PC-3 (cell line): ENCODE measurements at regions not wholly inside any gene's neighbourhood (a gene's known extent, or its start where the extent isn't known, plus 50 kb on each side); places are given as distances from the start of the nearest gene placed in this dataset.
A peak's percentile ranks its signal among the peaks of the same experiment; 100 is the strongest.

ENCODE experiments used
- ATAC-seq: fragments of 200-7000 bp; cut with Tn5 transposase; 2 replicates; pipeline ENCODE4 v1.9.1; 2020; ENCODE audit warnings: mild to moderate bottlenecking, moderate library complexity
- BruUV-seq: library from RNA; stranded (reverse); fragments of 400-500 nt; replicated peaks from 2 replicates; lab custom pipeline; 2021; lab: Mats Ljungman, UMichigan
- CTCF ChIA-PET: fragments of 300-600 bp; sonication (Branson Sonifier 250); formaldehyde crosslinking; loops from one replicate; lab custom pipeline; 2022; ENCODE audit warnings: antibody characterized with exemption; lab: Charles Lee
- POLR2A ChIA-PET: fragments of 300-600 bp; sonication (Branson Sonifier 250); formaldehyde crosslinking; loops from one replicate; lab custom pipeline; 2022; ENCODE audit warnings: antibody characterized with exemption; ENCODE audit not compliant: unreplicated experiment; lab: Charles Lee
- DNase-seq: peaks from one replicate; pipeline ENCODE4 v3.0.0-alpha.2; 2015
- H2AFZ ChIP-seq: fragments of 300-600 bp; sonication (generic); 2 replicates; pipeline ENCODE4 v1.6.0; 2016; ENCODE audit warnings: antibody characterized with exemption, low read length
- H3F3A ChIP-seq: fragments of 300-600 bp; sonication (generic); one replicate; pipeline ENCODE4 v1.6.0; 2017; ENCODE audit warnings: antibody characterized with exemption, low read length, control low read depth, mild to moderate bottlenecking; ENCODE audit not compliant: unreplicated experiment
- H3K27ac ChIP-seq: fragments of 300-600 bp; sonication (generic); 2 replicates; pipeline ENCODE4 v1.5.1; 2016; ENCODE audit warnings: mild to moderate bottlenecking, low read length
- H3K27me3 ChIP-seq: fragments of 300-600 bp; sonication (generic); 2 replicates; pipeline ENCODE4 v1.6.1; 2016; ENCODE audit warnings: low read length, mixed read lengths
- H3K36me3 ChIP-seq: fragments of 300-600 bp; sonication (generic); 2 replicates; pipeline ENCODE4 v1.6.1; 2016; ENCODE audit warnings: low read depth, mixed run types, low read length, mixed read lengths
- H3K4me1 ChIP-seq: fragments of 300-600 bp; sonication (generic); 2 replicates; pipeline ENCODE4 v1.5.1; 2016; ENCODE audit warnings: low read length; ENCODE audit not compliant: insufficient read depth
- H3K4me2 ChIP-seq: fragments of 300-600 bp; sonication (generic); 2 replicates; pipeline ENCODE4 v1.6.0; 2016; ENCODE audit warnings: low read length
- H3K4me3 ChIP-seq: fragments of 300-600 bp; sonication (generic); 2 replicates; pipeline ENCODE4 v1.5.1; 2016; ENCODE audit warnings: mild to moderate bottlenecking, low read length, mixed read lengths
- H3K79me2 ChIP-seq: fragments of 300-600 bp; sonication (generic); 2 replicates; pipeline ENCODE4 v1.6.1; 2017; ENCODE audit warnings: low read length, mixed read lengths
- H3K9ac ChIP-seq: fragments of 300-600 bp; sonication (generic); 2 replicates; pipeline ENCODE4 v1.6.0; 2016; ENCODE audit warnings: mild to moderate bottlenecking, low read length
- H3K9me2 ChIP-seq: fragments of 300-600 bp; sonication (generic); replicated peaks from 2 replicates; pipeline ENCODE4 v1.6.1; 2016; ENCODE audit warnings: mixed run types, low read length, mixed read lengths
- H3K9me3 ChIP-seq: fragments of 300-600 bp; sonication (generic); 2 replicates; pipeline ENCODE4 v1.6.1; 2016; ENCODE audit warnings: low read length, mixed read lengths
- H4K20me1 ChIP-seq: fragments of 300-600 bp; sonication (generic); 2 replicates; pipeline ENCODE4 v1.6.1; 2016; ENCODE audit warnings: low read length, mixed read lengths
- EZH2 ChIP-seq: fragments of 300-600 bp; sonication (generic); IDR thresholded peaks from one replicate; pipeline ENCODE4 v1.6.1; 2017; ENCODE audit warnings: antibody characterized with exemption, mild to moderate bottlenecking, low read length; ENCODE audit not compliant: unreplicated experiment
- EZH2phosphoT487 ChIP-seq: fragments of 300-600 bp; sonication (generic); IDR thresholded peaks from 2 replicates; pipeline ENCODE4 v1.6.1; 2018; ENCODE audit warnings: mild to moderate bottlenecking, antibody characterized with exemption, low read length, borderline replicate concordance
- intact Hi-C: fragments of 100-400 bp; cut with micrococcal nuclease; formaldehyde crosslinking; loops from 2 replicates; pipeline ENCODE4 v1.9.0; 2023
- TF ChIP-seq, protein P1 (sequence below): fragments of 300-600 bp; sonication (generic); conservative IDR thresholded peaks from 2 replicates; pipeline ENCODE4 v1.5.1; 2017; ENCODE audit warnings: antibody characterized with exemption, low read depth, mild to moderate bottlenecking, low read length

DNA sequence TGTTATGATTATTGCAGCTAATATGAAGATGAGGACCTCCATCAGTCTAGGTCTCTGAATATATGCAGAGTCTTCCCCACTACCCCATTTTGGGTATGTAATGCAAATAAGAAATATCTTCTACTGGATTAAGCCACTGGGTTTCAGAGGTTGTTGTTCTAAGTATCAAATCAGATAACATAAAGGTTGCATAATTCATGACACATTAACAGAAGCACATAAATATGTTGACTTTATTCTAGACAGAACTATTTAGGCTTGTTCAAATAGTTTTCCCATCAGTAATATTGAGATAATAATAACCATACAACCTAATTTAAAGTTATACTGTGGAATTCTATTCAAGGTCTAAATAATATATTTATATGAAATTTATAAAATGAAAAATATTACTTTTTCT, 157.1 kb downstream of the ETV1 start:
- H3K9ac ChIP-seq, result no peak overlapping the region
- peak; percentile 56 for DNase-seq
- TF ChIP-seq EZH2phosphoT487, result no peak
- TF ChIP-seq, protein P1, sequence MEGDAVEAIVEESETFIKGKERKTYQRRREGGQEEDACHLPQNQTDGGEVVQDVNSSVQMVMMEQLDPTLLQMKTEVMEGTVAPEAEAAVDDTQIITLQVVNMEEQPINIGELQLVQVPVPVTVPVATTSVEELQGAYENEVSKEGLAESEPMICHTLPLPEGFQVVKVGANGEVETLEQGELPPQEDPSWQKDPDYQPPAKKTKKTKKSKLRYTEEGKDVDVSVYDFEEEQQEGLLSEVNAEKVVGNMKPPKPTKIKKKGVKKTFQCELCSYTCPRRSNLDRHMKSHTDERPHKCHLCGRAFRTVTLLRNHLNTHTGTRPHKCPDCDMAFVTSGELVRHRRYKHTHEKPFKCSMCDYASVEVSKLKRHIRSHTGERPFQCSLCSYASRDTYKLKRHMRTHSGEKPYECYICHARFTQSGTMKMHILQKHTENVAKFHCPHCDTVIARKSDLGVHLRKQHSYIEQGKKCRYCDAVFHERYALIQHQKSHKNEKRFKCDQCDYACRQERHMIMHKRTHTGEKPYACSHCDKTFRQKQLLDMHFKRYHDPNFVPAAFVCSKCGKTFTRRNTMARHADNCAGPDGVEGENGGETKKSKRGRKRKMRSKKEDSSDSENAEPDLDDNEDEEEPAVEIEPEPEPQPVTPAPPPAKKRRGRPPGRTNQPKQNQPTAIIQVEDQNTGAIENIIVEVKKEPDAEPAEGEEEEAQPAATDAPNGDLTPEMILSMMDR, result no peak
- TF ChIP-seq EZH2, result no peak
- intact Hi-C loops, result no loop called here
- H3K4me2 ChIP-seq, result no peak overlapping the region
- H3K4me3 ChIP-seq, result no peak overlapping the region
- no peaks in the 10 kb centered on the region for H3K9me3 ChIP-seq
- peak; percentile 41 for ATAC-seq
- peak overlapping the region; percentile 3; the same call in 1 of the 2 replicates for H3K27ac ChIP-seq
- H4K20me1 ChIP-seq, result no peaks in the 10 kb centered on the region
- no peaks in the 10 kb centered on the region for H3K27me3 ChIP-seq
- no peak overlapping the region for H2AFZ ChIP-seq
- H3K36me3 ChIP-seq, result no peaks in the 10 kb centered on the region
- H3K4me1 ChIP-seq, result peaks cover 35% of the 10 kb centered on the region
- no peaks in the 10 kb centered on the region for H3K9me2 ChIP-seq
- ChIA-PET POLR2A (no interaction called here), CTCF (no interaction called here)
- no peaks in the 10 kb centered on the region for H3K79me2 ChIP-seq
- BruUV-seq, result no TSS peak
- H3F3A ChIP-seq, result no peaks in the 10 kb centered on the region

DNA sequence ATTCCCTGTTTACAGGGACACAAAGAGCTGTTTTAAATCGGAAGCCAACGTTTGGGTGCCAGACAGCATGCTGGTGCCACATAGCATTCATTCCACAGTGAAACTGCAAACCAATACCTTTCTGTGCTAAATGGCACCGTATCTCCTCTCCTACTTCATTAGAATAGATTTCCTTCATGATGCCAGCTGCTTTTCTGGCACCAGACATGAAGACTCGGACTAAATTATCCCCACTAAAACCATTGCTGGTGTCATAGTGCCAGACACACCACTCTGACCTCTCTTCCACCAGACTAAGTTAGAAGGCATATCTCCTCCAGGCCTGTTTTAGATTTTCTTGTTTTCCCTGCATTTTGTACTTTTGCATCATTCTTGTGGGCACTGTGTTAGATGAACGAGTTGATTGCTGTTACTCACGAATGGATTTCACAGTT, 155.1 kb downstream of the ETV1 start:
- Histone ChIP-seq H3F3A (no peaks in the 10 kb centered on the region), H4K20me1 (no peaks in the 10 kb centered on the region), H3K36me3 (no peaks in the 10 kb centered on the region), H2AFZ (no peak overlapping the region), H3K9me3 (no peaks in the 10 kb centered on the region), H3K79me2 (no peaks in the 10 kb centered on the region), H3K4me2 (no peak overlapping the region), H3K9me2 (no peaks in the 10 kb centered on the region), H3K4me1 (peaks cover 28% of the 10 kb centered on the region), H3K27ac (no peak overlapping the region), H3K4me3 (no peak overlapping the region), H3K9ac (no peak overlapping the region), H3K27me3 (no peaks in the 10 kb centered on the region)
- intact Hi-C loops, result no loop called here
- DNase-seq, result no peak
- TF ChIP-seq, protein P1, result no peak
- no peak for TF ChIP-seq EZH2phosphoT487
- no peak for TF ChIP-seq EZH2
- no TSS peak for BruUV-seq
- POLR2A ChIA-PET, result no interaction called here
- ATAC-seq, result no peak
- CTCF ChIA-PET, result no interaction called here

DNA sequence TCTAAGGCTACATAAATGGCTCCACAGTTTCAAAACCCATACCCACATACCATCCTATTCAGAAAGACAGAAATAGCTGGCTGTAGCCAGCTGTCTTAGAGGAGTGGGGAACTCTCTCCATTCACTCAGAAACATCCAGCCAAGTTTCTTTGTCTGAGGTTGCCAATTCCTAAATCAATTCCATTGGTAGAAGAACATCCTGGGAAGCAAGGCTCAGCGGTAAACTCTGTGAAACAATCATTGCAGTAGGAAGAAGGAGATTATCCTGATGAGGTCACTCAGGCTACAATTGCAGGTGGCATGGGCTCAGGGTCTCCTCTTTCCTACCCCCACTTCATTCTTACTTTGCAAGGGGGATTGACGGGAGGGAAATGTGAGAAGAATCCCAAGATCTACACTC, 154.0 kb downstream of the ETV1 start:
- Histone ChIP-seq H3K79me2 (no peaks in the 10 kb centered on the region), H3K4me1 (peaks cover 23% of the 10 kb centered on the region), H3F3A (no peaks in the 10 kb centered on the region), H3K9ac (no peak overlapping the region), H4K20me1 (no peaks in the 10 kb centered on the region), H3K27ac (no peak overlapping the region), H3K36me3 (no peaks in the 10 kb centered on the region), H3K4me2 (no peak overlapping the region), H2AFZ (no peak overlapping the region), H3K9me2 (no peaks in the 10 kb centered on the region), H3K27me3 (no peaks in the 10 kb centered on the region), H3K4me3 (no peak overlapping the region), H3K9me3 (no peaks in the 10 kb centered on the region)
- POLR2A ChIA-PET, result no interaction called here
- CTCF ChIA-PET, result no interaction called here
- no peak for DNase-seq
- no peak for ATAC-seq
- no TSS peak for BruUV-seq
- intact Hi-C loops, result no loop called here
- TF ChIP-seq, protein P1, result no peak
